Karpas-422 (cell line): ENCODE measurements at regions not wholly inside any gene's neighbourhood (a gene's known extent, or its start where the extent isn't known, plus 50 kb on each side); places are given as distances from the start of the nearest gene placed in this dataset.
"Not testable (repeated sequence)": the region's sequence is repeated elsewhere in the genome, so short reads cannot be mapped to it uniquely, and the experiment has no call there.

ENCODE experiments used
- DNase-seq: peaks from one replicate; pipeline ENCODE4 v3.0.0-alpha.2; 2015
- H2AFZ ChIP-seq: fragments of 200-600 bp; sonication (generic); 2 replicates; pipeline ENCODE4 v1.6.1; 2014; ENCODE audit warnings: antibody characterized with exemption, low read length, mixed read lengths
- H3K27ac ChIP-seq: fragments of 200-600 bp; sonication (generic); 2 replicates; pipeline ENCODE4 v1.5.1; 2014; ENCODE audit warnings: mild to moderate bottlenecking, low read length, moderate library complexity
- H3K27me3 ChIP-seq: fragments of 200-600 bp; sonication (generic); 2 replicates; pipeline ENCODE4 v1.6.1; 2014; ENCODE audit warnings: low read length, mixed read lengths
- H3K36me3 ChIP-seq: fragments of 200-600 bp; sonication (generic); 2 replicates; pipeline ENCODE4 v1.6.1; 2014; ENCODE audit warnings: low read length, mixed read lengths; ENCODE audit not compliant: insufficient read depth
- H3K4me1 ChIP-seq: fragments of 200-600 bp; sonication (generic); 2 replicates; pipeline ENCODE4 v1.6.1; 2014; ENCODE audit warnings: mild to moderate bottlenecking, low read length, mixed read lengths
- H3K4me2 ChIP-seq: fragments of 200-600 bp; sonication (generic); 2 replicates; pipeline ENCODE4 v1.6.1; 2014; ENCODE audit warnings: low read length, low read depth, mild to moderate bottlenecking; ENCODE audit not compliant: poor library complexity, severe bottlenecking
- H3K4me3 ChIP-seq: fragments of 200-600 bp; sonication (generic); 2 replicates; pipeline ENCODE4 v1.5.1; 2014; ENCODE audit warnings: mild to moderate bottlenecking, antibody characterized with exemption, low read length, mixed read lengths
- H3K79me2 ChIP-seq: fragments of 200-600 bp; sonication (generic); 2 replicates; pipeline ENCODE4 v1.6.1; 2014; ENCODE audit warnings: mild to moderate bottlenecking, low read length, mixed read lengths
- H3K9ac ChIP-seq: fragments of 200-600 bp; sonication (generic); 2 replicates; pipeline ENCODE4 v1.6.0; 2014; ENCODE audit warnings: low read length
- H3K9me2 ChIP-seq: fragments of 200-600 bp; sonication (generic), shearing (Covaris generic); replicated peaks from 2 replicates; pipeline ENCODE4 v1.6.0; 2014; ENCODE audit warnings: mild to moderate bottlenecking, low read length, moderate library complexity; ENCODE audit not compliant: insufficient read depth
- H3K9me3 ChIP-seq: fragments of 300-700, 200-600 bp; sonication (generic); 2 replicates; pipeline ENCODE4 v1.6.1; 2014; ENCODE audit warnings: low read length, mixed read lengths
- H4K20me1 ChIP-seq: fragments of 200-600 bp; sonication (generic); 2 replicates; pipeline ENCODE4 v1.6.1; 2014; ENCODE audit warnings: mild to moderate bottlenecking, antibody characterized with exemption, low read length, low read depth; ENCODE audit not compliant: insufficient read depth

GRCh38 chr9:86573886-86574285 is 219.7 kb upstream of the TUT7 start:
- Histone ChIP-seq H3K9me2 (no peaks in the 10 kb centered on the region), H2AFZ (no peak overlapping the region), H3K27me3 (no peaks in the 10 kb centered on the region), H3K9me3 (no peaks in the 10 kb centered on the region), H3K27ac (no peak overlapping the region), H3K9ac (no peak overlapping the region), H3K36me3 (no peaks in the 10 kb centered on the region), H3K4me3 (no peak overlapping the region), H4K20me1 (no peaks in the 10 kb centered on the region), H3K4me2 (no peak overlapping the region), H3K4me1 (peaks cover 9% of the 10 kb centered on the region), H3K79me2 (no peaks in the 10 kb centered on the region)
- DNase-seq = no peak

- H3K4me1 ChIP-seq = peaks cover 9% of the 10 kb centered on the region
- no peak overlapping the region for H3K9ac ChIP-seq
- H3K27ac ChIP-seq = no peak overlapping the region
- H3K9me2 ChIP-seq = no peaks in the 10 kb centered on the region
- H3K79me2 ChIP-seq = no peaks in the 10 kb centered on the region
- H4K20me1 ChIP-seq = no peaks in the 10 kb centered on the region
- H2AFZ ChIP-seq = no peak overlapping the region
- no peak overlapping the region for H3K4me2 ChIP-seq
- DNase-seq = no peak
- no peaks in the 10 kb centered on the region for H3K27me3 ChIP-seq
- H3K4me3 ChIP-seq = no peak overlapping the region
- H3K36me3 ChIP-seq = no peaks in the 10 kb centered on the region
- H3K9me3 ChIP-seq = no peaks in the 10 kb centered on the region
These were observed 218.7 kb upstream of the TUT7 start for GRCh38 chr9:86572904-86573303.

- not testable (repeated sequence) for H3K9ac ChIP-seq, DNase-seq, H3K79me2 ChIP-seq, H3K36me3 ChIP-seq, H3K9me3 ChIP-seq, H4K20me1 ChIP-seq, H2AFZ ChIP-seq, H3K4me2 ChIP-seq, H3K27ac ChIP-seq, H3K4me3 ChIP-seq, H3K9me2 ChIP-seq, H3K27me3 ChIP-seq, H3K4me1 ChIP-seq
These were observed 211.4 kb upstream of the TUT7 start for GRCh38 chr9:86565603-86566002.

- Histone ChIP-seq H3K79me2 (no peaks in the 10 kb centered on the region), H3K27me3 (no peaks in the 10 kb centered on the region), H3K9me2 (no peaks in the 10 kb centered on the region), H2AFZ (no peak overlapping the region), H3K4me1 (no peaks in the 10 kb centered on the region), H3K9ac (no peak overlapping the region), H3K9me3 (no peaks in the 10 kb centered on the region; the same call in 1 of the 2 replicates), H4K20me1 (no peaks in the 10 kb centered on the region), H3K4me3 (no peak overlapping the region), H3K4me2 (no peak overlapping the region), H3K27ac (no peak overlapping the region), H3K36me3 (no peaks in the 10 kb centered on the region)
- no peak for DNase-seq
These were observed 209.7 kb upstream of the TUT7 start for GRCh38 chr9:86563936-86564335.

GRCh38 chr9:86563350-86563749 is 209.1 kb upstream of the TUT7 start:
- Histone ChIP-seq H4K20me1 (no peaks in the 10 kb centered on the region), H3K9me3 (no peaks in the 10 kb centered on the region; the same call in 1 of the 2 replicates), H3K9ac (no peak overlapping the region), H3K9me2 (no peaks in the 10 kb centered on the region), H3K27ac (no peak overlapping the region), H3K27me3 (no peaks in the 10 kb centered on the region), H3K4me3 (no peak overlapping the region), H3K4me1 (no peaks in the 10 kb centered on the region), H3K79me2 (no peaks in the 10 kb centered on the region), H3K4me2 (no peak overlapping the region), H3K36me3 (no peaks in the 10 kb centered on the region), H2AFZ (no peak overlapping the region)
- no peak for DNase-seq

- Histone ChIP-seq H3K9ac (no peak overlapping the region), H3K27ac (no peak overlapping the region), H3K27me3 (no peaks in the 10 kb centered on the region), H3K79me2 (no peaks in the 10 kb centered on the region), H2AFZ (no peak overlapping the region), H3K36me3 (no peaks in the 10 kb centered on the region), H3K4me3 (no peak overlapping the region), H3K9me3 (no peaks in the 10 kb centered on the region; the same call in 1 of the 2 replicates), H3K9me2 (no peaks in the 10 kb centered on the region), H3K4me2 (no peak overlapping the region), H3K4me1 (no peaks in the 10 kb centered on the region), H4K20me1 (no peaks in the 10 kb centered on the region)
- DNase-seq = no peak
These were observed 208.5 kb upstream of the TUT7 start for GRCh38 chr9:86562691-86563090.

- Histone ChIP-seq H3K27ac (no peak overlapping the region), H3K36me3 (no peaks in the 10 kb centered on the region), H2AFZ (no peak overlapping the region), H3K9me2 (no peaks in the 10 kb centered on the region), H3K79me2 (no peaks in the 10 kb centered on the region), H3K4me2 (no peak overlapping the region), H3K4me3 (no peak overlapping the region), H3K9me3 (no peaks in the 10 kb centered on the region), H4K20me1 (no peaks in the 10 kb centered on the region), H3K27me3 (no peaks in the 10 kb centered on the region), H3K4me1 (no peaks in the 10 kb centered on the region), H3K9ac (no peak overlapping the region)
- no peak for DNase-seq
These were observed 203.7 kb upstream of the TUT7 start for GRCh38 chr9:86557918-86558317.

- no peak for DNase-seq
- Histone ChIP-seq H3K9ac (no peak overlapping the region), H3K9me2 (no peaks in the 10 kb centered on the region), H3K4me2 (no peak overlapping the region), H3K4me1 (no peaks in the 10 kb centered on the region), H3K36me3 (no peaks in the 10 kb centered on the region), H3K79me2 (no peaks in the 10 kb centered on the region), H3K9me3 (no peaks in the 10 kb centered on the region), H2AFZ (no peak overlapping the region), H3K27me3 (no peaks in the 10 kb centered on the region), H4K20me1 (no peaks in the 10 kb centered on the region), H3K4me3 (no peak overlapping the region), H3K27ac (no peak overlapping the region)
These were observed 203.0 kb upstream of the TUT7 start for GRCh38 chr9:86557063-86557766.
